ENCODE measurements at regions not wholly inside any gene's neighbourhood (a gene's known extent, or its start where the extent isn't known, plus 50 kb on each side); places are given as distances from the start of the nearest gene placed in this dataset.

DNA sequence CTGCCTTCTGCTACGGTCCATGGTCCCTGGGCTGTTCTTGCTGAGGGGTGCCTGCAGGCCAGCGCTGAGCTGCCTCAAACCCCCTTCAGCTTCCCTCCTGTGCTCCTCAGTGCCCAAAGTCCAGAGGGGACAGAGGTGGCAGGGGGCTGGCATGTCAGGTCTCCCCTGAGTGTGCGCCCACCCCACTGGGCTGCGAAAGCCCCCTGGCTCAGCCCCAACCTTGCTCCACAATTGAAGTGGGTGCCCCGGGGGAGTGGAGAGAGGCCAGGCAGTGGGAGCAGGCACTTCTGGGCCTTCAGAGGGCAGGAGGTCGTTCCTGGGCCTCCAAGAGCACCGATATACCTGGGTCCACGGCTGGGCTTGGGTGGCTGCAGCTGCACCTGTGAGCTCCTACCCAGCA is 548.7 kb upstream of the FAM98A start:
- TF ChIP-seq, protein P1, sequence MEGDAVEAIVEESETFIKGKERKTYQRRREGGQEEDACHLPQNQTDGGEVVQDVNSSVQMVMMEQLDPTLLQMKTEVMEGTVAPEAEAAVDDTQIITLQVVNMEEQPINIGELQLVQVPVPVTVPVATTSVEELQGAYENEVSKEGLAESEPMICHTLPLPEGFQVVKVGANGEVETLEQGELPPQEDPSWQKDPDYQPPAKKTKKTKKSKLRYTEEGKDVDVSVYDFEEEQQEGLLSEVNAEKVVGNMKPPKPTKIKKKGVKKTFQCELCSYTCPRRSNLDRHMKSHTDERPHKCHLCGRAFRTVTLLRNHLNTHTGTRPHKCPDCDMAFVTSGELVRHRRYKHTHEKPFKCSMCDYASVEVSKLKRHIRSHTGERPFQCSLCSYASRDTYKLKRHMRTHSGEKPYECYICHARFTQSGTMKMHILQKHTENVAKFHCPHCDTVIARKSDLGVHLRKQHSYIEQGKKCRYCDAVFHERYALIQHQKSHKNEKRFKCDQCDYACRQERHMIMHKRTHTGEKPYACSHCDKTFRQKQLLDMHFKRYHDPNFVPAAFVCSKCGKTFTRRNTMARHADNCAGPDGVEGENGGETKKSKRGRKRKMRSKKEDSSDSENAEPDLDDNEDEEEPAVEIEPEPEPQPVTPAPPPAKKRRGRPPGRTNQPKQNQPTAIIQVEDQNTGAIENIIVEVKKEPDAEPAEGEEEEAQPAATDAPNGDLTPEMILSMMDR (IDR thresholded peaks at IDR 0.05): no peak
- no peak for TF ChIP-seq POLR2A (IDR thresholded peaks at IDR 0.05)
